GF-D8 (cell line): ENCODE measurements at regions not wholly inside any gene's neighbourhood (a gene's known extent, or its start where the extent isn't known, plus 50 kb on each side); places are given as distances from the start of the nearest gene placed in this dataset.
"Not testable (repeated sequence)": the region's sequence is repeated elsewhere in the genome, so short reads cannot be mapped to it uniquely, and the experiment has no call there.

Experiments
- DNase-seq: peaks from one replicate; lab custom pipeline; 2025; lab: John Stamatoyannopoulos, UW

DNA sequence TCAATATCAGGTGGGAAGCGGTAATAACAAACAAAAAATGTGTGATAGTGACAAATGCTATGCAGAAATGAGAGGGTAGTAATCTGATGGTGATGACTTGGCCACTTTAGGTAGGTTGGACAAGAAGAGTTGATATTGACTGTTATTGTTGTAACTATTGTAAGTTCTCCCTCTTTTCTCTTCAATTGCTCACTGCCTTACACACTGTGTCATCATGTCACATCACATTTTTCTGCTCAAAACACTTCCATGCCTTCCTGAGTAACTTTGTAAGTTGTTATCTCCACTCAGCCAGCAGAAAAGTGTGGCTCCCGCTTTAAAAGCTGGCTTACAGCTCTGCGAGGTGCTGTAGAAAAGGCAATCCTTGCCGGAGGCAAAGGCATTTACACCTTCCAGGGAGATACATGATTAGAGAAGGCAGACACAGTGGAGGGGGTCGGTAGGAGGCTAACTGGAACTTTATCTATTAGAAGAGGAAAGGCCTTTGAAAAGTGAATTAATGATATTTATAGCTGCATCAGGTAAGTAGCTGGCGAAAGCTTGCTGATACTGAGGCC is 85.2 kb upstream of the CLINT1 start:
- no peak for DNase-seq

DNA sequence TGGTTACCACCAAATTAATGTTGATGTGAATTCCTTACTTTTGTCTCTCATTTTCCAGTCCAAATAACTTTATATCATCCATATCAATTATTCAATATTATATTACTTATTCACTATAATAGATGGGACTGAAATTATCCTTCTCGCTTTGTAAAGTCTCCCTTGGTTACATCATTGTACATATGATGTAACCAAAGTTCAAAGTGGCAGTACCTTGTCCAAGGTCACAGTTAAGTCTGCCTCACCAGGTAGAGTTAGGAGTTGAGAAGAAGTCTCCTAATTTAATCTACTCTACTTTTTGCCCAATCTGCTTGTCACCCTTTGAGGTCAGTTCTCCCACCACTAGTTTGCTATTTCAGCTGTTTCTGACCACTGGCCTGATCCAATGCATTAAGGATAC is 83.7 kb upstream of the CLINT1 start:
- no peak for DNase-seq

DNA sequence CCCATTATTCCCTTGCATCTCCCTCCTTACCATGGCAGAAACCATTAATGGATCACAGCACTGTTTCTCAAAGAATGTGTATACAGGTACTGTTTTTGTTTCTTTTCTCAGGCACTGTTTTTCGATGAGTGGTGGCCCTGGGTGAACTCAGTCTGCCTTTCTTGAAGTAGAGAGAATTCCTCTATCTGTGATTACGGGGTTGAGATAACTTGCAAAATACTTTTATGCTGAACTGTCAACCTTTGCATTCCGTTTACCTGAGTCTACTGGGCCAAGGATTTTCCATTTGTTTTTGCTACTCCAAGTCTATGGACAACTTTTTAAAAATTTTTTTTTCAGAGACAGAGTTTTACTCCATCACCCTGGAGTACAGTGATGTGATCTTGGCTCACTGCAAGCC is 82.7 kb upstream of the CLINT1 start:
- no peak for DNase-seq

DNA sequence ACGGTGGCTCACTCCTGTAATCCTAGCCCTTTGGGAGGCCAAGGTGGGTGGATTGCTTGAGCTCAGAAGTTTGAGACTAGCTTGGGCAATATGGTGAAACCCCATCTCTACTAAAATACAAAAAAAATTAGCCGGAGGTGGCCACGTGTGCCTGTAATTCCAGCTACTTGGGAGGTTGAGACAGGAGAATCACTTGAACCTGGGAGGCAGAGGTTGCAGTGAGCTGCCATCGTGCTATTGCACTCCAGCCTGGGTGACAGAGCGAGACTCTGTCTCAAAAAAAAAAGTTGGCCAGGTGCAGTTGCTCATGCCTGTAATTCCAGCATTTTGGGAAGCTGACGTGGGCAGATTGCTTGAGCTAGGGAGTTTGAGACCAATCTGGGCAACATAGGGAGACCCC is 79.2 kb upstream of the CLINT1 start:
- DNase-seq, result not testable (repeated sequence)

DNA sequence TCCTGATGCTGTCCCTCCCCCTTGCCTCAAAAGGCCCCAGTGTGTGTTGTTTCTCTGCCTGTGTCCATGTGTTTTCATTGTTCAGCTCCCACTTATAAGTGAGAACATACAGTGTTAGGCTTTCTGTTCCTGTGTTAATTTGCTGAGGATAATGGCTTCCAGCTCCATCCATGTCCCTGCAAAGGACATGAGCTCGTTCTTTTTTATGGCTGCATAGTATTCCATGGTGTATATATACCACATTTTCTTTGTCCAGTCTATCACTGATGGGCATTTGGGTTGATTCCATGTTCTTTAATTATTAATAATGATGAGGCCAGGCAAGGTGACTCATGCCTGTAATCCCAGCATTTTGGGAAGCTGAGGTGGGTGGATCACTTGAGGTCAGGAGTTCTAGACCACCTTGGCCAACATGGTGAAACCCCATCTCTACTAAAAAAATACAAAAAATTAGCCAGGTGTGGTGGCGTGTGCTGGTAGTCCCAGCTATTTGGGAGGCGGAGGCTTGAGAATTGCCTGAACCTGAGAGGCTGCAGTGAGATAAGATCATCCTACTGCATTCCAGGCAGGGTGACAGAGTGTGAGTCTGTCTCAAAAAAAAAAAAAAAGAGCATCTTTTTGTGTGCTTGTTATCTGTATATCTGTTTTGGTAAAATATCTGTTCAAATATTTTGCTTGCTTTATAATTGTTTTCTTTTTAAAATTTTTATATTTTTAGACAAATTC is 78.0 kb upstream of the CLINT1 start:
- not testable (repeated sequence) for DNase-seq

DNA sequence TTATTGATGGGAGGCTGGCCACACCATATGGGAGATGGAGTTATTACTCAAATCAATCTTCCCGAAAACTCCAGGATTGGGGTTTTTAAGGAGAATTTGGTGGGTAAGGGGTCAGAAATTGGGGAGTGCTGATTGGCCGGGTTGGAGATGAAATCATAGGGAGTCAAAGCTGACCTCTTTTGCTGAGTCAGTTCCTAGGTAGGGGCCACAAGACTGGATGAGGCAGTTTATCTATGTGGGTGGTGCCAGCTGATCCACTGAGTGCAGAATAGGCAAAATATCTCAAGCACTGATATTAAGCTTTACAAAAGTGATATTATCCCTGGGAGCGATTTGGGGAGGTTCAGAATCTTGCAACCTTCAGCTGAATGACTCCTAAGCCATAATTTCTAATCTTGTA is 75.7 kb upstream of the CLINT1 start:
- no peak for DNase-seq

DNA sequence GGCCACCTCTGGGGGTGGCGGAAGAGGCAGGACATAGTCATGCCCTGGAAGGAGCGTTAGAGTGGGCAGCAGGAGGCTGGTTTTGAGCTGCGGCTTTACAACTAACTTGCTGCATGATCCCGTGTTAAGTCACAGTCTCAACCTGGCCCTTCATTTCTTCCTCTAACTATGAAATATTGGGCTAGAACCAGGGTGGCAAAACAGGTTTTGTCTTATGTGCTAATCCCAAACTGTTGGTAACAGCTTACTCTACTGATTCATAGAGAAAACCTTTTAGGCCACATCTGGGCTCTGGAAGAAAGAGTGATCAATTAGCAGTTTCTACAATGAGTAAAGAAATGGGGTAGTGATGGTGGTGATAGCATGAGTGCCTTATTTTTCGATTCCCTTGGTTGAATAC is 74.1 kb upstream of the CLINT1 start:
- DNase-seq, result no peak

DNA sequence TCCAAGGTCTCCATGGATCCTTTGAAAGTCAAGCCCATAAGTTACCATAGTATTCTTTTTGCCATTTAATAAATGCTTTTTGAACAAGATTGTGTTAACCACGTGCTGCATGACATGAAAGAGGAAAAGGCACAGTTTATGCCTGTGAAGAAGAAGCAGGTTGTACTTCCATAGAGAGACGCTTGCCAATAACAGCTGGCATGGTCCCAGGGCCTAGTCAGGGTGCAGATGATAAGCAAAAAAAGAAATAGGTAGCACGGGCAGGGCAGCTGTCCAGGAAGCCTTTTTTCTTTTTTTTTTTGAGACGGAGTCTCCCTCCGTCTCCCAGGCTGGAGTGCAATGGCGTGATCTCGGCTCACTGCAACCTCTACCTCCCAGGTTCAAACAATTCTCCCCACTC is 71.8 kb upstream of the CLINT1 start:
- no peak for DNase-seq

DNA sequence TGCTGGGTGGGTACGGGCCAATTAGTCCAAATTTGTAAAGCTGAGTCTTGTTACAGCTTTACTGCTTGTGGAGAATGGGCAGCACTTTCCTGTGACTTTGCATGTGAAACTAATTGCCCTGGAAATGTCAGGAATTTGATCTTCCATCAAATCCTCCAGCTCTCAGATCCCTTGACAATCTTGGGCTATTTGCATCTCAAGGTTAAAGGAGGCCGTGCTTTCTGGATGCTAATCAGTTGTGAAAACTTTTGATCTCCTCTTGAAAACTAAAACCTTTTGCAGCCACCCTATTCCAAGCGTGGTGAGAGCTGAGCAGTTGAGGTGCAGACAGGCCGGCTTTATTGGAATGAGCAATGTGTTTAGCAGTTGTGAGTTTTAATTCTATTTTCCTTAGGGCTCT is 68.0 kb upstream of the CLINT1 start:
- DNase-seq, result no peak

DNA sequence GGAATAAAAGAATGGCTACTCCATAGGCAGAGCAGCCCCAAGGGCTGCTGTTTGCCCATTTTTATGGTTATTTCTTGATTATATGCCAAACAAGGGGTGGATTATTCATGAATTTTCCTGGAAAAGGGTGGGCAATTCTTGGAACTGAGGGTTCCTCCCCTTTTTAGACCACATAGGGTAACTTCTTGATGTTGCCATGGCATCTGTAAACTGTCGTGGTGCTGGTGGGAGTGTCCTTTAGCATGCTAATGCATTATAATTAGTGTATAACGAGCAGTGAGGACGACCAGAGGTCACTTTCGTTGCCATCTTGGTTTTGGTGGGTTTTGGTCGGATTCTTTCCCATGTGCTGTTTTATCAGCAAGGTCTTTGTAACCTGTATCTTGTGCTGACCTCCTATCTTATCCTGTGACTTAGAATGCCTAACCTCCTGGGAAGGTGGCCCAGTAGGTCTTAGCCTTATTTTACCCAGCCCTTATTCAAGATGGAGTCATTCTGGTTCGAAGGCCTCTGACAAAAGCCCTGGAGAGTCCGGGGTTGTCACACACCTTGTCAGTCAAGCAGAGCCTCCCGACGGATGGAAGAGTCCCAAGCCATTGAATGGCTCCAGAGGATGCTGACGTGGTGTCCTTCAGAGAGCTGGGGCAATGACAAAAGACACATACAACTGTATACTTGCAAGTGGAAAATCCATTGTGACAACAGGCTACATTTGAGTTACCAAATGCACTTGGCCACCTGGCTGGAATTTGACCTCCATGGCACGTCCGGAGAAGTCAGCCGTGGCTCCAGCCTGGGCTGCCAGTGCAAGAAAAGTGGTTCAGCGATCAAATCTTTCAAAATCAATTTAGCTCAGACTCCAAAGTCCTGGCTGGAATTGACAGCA is 67.1 kb upstream of the CLINT1 start:
- DNase-seq, result no peak

DNA sequence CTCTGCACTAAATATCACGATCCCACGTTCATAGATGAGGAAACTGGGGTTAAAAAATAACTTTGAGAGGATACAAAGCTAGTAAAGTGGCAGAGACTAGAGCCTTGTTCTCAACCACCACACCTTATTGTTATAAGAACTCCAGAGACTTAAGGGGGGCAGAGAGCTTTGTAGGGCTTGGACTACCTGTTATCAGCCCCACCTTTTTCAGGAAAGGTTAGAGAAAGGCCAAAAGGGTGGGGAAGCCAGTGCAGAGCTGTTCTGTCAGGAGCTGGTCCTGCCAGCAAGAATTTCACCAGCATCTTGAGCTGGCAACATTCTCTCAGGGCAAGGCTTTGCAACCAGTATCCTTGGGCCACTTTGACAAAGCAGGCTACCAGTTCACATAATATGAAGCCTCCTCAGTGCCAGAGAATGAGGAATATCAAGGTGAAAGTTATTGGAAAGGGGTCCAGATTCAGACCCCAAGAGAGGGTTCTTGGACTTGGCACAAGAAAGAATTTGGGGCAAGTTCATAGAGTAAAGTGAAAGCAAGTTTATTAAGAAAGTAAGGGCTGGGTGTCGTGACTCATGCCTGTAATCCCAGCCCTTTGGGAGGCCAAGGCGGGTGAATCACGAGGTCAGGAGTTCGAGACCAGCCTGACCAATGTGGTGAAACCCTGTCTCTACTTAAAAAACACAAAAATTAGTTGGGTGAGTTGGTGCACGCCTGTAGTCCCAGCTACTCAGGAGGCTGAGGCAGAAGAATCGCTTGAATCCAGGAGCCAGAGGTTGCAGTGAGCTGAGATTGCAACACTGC is 66.2 kb upstream of the CLINT1 start:
- DNase-seq, result no peak

DNA sequence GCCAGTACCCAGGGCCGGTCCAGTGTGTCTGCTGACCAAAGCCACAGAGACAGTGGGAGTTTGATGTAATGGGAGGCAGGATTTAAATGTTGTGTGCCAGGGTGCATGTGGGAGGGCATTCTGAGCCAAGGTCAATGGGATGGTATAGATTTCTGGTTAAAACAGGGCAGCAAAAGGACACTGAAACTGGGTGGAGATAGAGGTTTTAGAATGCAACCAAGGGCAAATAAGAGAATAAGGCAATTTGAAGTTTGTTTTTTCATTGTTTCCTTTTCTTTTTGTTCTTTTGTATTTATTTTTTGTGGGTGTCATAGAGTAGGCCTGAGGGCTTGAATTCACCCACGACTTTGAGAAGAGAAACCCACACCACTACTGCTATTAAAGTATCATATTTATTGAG is 65.5 kb upstream of the CLINT1 start:
- no peak for DNase-seq

DNA sequence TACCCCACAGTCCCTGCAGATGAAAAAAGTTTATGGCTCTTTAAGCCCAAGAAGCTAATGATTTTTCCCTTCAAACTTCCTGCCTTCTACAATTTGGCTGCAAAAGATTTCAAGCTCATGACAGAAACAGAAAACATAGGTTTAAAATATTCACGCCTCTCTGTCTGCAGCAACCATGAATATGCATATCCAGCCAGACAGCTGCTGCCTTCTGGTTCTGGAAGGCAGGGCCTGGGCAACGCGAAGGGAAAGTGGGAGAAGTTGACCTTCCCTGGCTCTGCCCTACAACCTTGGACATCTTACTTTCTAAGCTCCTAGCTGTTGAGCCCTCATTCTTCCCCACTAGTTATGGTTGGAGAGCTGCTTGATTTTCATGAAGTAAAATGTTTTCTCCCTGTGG is 64.8 kb upstream of the CLINT1 start:
- DNase-seq, result no peak

DNA sequence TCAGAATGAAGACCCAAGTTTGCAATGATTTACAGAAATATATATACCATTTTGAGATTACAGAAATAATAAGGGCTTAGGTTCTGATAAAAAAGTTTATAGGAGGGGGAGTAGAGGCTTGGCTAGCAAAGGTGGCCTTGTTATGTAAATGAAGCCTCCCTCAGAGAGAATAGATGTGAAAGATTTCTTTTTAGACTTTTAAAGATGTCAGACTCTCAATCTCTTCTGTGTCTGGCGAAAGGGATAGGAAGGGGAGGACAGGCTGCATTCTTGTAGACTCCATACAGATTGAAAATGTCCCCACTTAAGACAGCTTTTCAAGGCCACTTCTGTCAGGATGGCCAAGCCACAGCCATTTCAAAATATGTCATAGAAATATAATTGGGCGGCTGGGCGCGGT is 63.1 kb upstream of the CLINT1 start:
- no peak for DNase-seq

DNA sequence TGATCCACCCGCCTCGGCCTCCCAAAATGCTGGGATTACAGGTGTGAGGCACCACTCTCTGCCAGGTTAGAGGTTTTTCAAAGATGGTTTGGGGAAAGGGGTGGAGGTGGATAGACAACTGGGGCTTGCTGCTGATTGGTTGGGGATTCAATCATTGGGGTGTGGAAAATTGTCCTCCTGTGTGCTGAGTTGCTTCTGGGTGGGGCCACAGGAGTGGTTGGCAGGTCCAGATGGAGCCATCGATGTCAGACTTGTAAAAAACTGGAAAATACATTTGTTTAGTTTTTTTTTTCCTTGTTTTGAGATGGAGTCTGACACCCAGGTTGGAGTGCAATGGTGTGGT is 61.9 kb upstream of the CLINT1 start:
- DNase-seq, result no peak

DNA sequence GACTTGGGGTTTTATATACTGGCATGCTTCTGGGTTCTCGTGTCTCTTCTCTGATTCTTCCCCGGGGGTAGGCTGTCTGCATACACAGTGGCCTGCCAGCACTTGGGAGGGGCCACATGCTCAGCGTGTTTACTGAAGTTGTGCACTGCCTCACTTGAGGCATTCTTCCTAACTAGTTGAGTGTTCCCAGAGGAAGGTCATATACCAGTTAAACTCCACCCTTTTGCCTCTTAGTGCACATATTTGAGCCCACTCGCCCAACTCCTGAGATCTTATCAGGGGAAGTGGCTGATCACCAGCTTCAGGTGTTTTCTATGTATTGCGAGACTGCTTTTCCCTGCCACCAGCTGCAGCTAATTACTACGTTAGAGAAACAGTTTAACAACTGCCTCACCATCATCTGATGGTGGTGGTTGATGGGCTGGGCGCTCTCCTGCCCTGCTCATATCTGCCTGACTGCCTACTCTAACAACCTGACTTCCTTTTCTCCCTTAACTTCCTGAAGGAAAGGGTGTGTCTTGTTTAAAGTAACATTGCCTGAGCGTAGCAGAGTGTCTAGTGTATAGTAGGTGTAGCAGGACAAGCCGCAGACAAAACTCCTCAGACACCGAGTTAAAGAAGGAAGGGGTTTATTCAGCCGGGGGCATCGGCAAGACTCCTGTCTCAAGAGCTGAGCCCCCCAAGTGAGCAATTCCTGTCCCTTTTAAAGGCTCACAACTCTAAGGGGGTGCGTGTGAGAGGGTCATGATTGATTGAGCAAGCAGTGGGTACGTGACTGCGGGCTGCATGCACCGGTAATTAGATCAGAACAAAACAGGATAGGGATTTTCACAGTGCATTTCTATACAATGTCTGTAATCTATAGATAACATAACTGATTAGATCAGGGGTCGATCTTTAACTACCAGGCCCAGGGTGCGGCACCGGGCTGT is 60.1 kb upstream of the CLINT1 start:
- DNase-seq, result no peak

DNA sequence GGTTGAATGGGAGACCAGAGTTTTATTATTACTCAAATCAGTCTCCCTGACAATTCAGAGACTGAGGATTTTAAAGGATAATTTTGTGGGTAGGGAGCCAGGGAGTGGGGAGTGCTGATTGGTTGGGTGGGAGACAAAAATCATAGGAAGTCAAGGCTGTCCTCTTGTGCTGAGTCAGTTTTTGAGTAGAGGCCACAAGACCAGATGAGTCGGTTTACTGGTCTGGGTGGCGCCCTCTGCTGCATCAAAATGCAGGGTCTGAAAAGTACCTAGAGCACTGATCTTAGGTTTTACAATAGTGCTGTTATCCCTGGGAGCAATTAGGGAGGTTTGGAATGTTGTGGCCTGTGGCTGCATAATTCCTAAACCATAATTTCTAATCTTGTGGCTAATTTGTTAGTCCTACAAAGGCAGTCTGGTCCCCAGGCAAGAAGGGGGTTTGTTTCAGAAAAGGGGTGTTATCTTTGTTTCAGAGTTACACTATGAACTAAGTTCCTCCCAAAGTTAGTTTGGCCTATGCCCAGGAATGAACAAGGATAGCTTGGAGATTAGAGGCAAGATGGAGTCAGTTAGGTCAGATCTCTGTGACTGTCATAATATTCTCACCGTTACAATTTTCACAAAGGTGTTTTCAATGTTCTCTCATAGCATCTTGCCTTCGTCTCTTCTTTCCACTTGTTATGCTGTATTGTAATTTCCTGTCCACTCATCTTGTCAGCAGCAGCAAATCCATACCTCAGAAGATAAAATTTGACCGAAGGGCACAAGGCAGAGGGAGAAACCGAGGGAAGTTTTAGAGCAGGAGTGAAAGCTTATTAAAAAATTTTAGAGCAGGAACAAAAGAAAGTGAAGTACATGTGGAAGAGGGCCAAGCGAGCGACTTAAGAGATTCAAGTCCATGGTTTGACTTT is 59.2 kb upstream of the CLINT1 start:
- peak; percentile 8 for DNase-seq

DNA sequence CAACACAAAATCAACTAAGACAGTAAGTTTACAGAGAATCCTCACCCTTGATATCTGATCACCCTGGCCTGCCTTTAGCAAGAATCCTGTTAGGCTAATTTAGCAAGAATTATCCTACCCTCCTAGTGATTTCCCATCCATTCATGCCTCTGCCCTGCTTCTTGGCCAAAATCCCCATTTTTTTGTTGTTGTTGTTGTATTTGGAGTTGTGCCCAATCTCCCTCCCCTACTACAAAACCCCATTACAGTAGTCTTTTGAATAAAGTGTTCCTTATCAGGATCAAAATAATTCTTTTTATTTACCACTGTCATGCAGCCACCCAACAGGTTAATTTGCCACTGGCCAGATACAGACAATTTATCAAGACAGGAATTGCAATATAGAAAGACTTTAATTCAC is 58.5 kb upstream of the CLINT1 start:
- DNase-seq, result no peak

DNA sequence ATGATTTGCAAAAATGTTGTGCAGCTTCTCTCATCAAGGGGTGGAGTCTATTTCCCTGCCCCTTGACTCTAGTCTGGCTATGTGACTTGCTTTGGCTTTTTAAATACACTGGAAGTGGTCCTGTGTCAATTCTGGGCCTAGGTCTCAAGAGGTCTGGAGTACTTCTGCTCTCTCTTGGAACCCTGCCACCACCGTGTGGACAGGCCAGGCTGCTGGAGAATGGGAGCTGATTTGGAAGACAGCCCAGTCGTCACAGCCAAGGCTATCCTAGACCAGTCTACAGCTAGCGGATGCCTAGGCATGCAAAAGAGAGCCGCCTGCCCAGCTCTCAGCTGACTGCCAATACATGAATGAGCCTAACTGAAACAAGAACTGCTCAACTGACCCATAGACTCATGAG is 56.7 kb upstream of the CLINT1 start:
- no peak for DNase-seq

DNA sequence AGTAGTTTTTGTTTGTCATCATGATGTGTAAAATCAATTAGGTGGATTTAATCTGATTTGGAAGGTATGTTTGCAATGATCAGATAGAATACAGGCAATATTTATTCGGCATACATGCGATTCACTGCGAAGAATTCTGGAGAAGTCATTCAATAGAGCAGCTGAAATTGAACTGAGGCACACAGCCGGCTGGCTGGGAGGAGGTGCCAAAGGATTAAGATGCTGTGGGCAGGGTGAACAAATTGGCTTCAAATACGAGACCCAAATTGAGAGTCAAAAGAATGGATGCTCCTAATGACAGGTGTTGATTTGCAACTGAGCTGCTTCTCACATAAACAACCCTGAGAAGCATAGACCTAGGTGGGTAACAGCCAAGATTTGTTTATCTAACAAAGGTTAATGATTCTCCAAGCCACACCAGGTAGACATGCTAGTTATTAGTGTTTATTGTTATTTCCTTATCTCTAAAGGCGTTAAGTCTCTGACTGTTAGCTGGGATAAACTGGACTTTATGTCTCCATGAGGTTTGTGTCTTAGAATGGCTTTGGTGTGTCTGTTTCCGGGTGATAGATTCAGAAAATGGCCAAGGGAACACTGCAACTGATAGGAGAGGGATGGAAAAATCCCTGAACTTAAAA is 55.3 kb upstream of the CLINT1 start:
- DNase-seq, result no peak
